H1 (cell line): ENCODE measurements at regions not wholly inside any gene's neighbourhood (a gene's known extent, or its start where the extent isn't known, plus 50 kb on each side); places are given as distances from the start of the nearest gene placed in this dataset.

Experiments used
- CTCF ChIA-PET: fragments of 300-600 bp; sonication (Branson Sonifier 250); formaldehyde crosslinking; loops from one replicate; lab custom pipeline; 2021; ENCODE audit not compliant: partially characterized antibody; lab: Charles Lee
- POLR2A ChIA-PET: fragments of 300-600 bp; sonication (Branson Sonifier 250); formaldehyde crosslinking; loops from one replicate; lab custom pipeline; 2021; ENCODE audit warnings: inconsistent platforms; ENCODE audit not compliant: partially characterized antibody; lab: Charles Lee
- DNase-seq, 2 experiments: peaks; one replicate each; pipeline versions ENCODE4 v3.0.0 to v3.0.0-alpha.2; 2010 to 2022; ENCODE audit warnings: low spot score in 2 of 2, low read depth in 1 of 2, mixed read lengths in 1 of 2
- FAIRE-seq: peaks from 2 replicates; lab custom pipeline; 2011; peaks lifted over from hg19 to GRCh38; lab: Jason Lieb, UNC
- H2AFZ ChIP-seq: 2 replicates; pipeline ENCODE4 v1.8.1; 2012; ENCODE audit warnings: low read length, inconsistent platforms
- H2AK5ac ChIP-seq: 2 replicates; pipeline ENCODE4 v1.6.1; 2013; ENCODE audit warnings: low read depth, low read length
- H2BK120ac ChIP-seq: replicated peaks from 2 replicates; pipeline ENCODE3; 2013; ENCODE audit warnings: low read depth, low read length, inconsistent platforms
- H2BK12ac ChIP-seq: 2 replicates; pipeline ENCODE4 v1.6.1; 2013; ENCODE audit warnings: low read depth, low read length
- H2BK15ac ChIP-seq: 2 replicates; pipeline ENCODE4 v1.6.1; 2013; ENCODE audit warnings: low read length
- H2BK20ac ChIP-seq: 2 replicates; pipeline ENCODE4 v1.6.1; 2013; ENCODE audit warnings: low read length
- H2BK5ac ChIP-seq: 2 replicates; pipeline ENCODE4 v1.6.1; 2013; ENCODE audit warnings: low read depth, low read length
- H3K14ac ChIP-seq: 2 replicates; pipeline ENCODE4 v1.6.1; 2013; ENCODE audit warnings: inconsistent platforms; ENCODE audit not compliant: insufficient read length
- H3K18ac ChIP-seq: 2 replicates; pipeline ENCODE4 v1.6.1; 2013; ENCODE audit warnings: low read length; ENCODE audit errors: extremely low read depth
- H3K23ac ChIP-seq: 2 replicates; pipeline ENCODE4 v1.6.1; 2013; ENCODE audit warnings: inconsistent platforms; ENCODE audit not compliant: insufficient read length
- H3K23me2 ChIP-seq: 2 replicates; pipeline ENCODE4 v1.6.1; 2013; ENCODE audit warnings: low read depth, low read length
- H3K27ac ChIP-seq: 2 replicates; pipeline ENCODE4 v1.6.1; 2011; ENCODE audit warnings: low read depth, low read length, inconsistent platforms
- H3K27me3 ChIP-seq, 4 experiments: replicated peaks in 1 of 4; 1 replicate in 1 of 4; 2 replicates in 3 of 4; pipeline versions ENCODE4 v1.6.1 to v1.8.1; 2011 to 2013; ENCODE audit warnings: low read length in 3 of 4, mild to moderate bottlenecking in 3 of 4, inconsistent platforms in 2 of 4, mixed read lengths in 2 of 4, moderate library complexity in 1 of 4; ENCODE audit not compliant: control insufficient read depth in 3 of 4, insufficient read depth in 3 of 4; ENCODE audit errors: extremely low read depth in 1 of 4
- H3K36me3 ChIP-seq, 4 experiments: 2 replicates each; pipeline versions ENCODE4 v1.6.1 to v1.8.1; 2011 to 2013; ENCODE audit warnings: mild to moderate bottlenecking in 4 of 4, low read length in 3 of 4, moderate library complexity in 2 of 4, control low read depth in 1 of 4, inconsistent platforms in 1 of 4; ENCODE audit not compliant: insufficient read depth in 4 of 4, control insufficient read depth in 2 of 4
- H3K4ac ChIP-seq: replicated peaks from 2 replicates; pipeline ENCODE3; 2013; ENCODE audit warnings: low read length, low read depth, mixed read lengths, inconsistent platforms; ENCODE audit not compliant: insufficient read length
- H3K4me1 ChIP-seq, 4 experiments: replicated peaks in 1 of 4; 1 replicate in 1 of 4; 2 replicates in 3 of 4; pipeline versions ENCODE4 v1.6.1 to v1.8.1; 2011 to 2013; ENCODE audit warnings: low read length in 3 of 4, inconsistent platforms in 2 of 4, mixed read lengths in 1 of 4; ENCODE audit not compliant: insufficient read depth in 4 of 4, control insufficient read depth in 3 of 4
- H3K4me2 ChIP-seq, 2 experiments: 2 replicates each; pipeline versions ENCODE4 v1.6.1 to v1.8.1; 2011 to 2013; ENCODE audit warnings: low read depth in 2 of 2, low read length in 2 of 2, control low read depth in 1 of 2, inconsistent platforms in 1 of 2, mild to moderate bottlenecking in 1 of 2; ENCODE audit not compliant: insufficient read depth in 1 of 2
- H3K4me3 ChIP-seq, 4 experiments: fragments of 200-600, 300-600 bp in 1 of 4; sonication (generic), shearing (Covaris generic), sonication (Bioruptor Twin) in 1 of 4; 2 replicates each; pipeline versions ENCODE4 v1.5.1 to v1.8.1; 2011 to 2016; ENCODE audit warnings: low read length in 4 of 4, low read depth in 3 of 4, control low read depth in 2 of 4, inconsistent platforms in 2 of 4, mild to moderate bottlenecking in 2 of 4, mixed read lengths in 1 of 4, moderate library complexity in 1 of 4; ENCODE audit not compliant: insufficient read depth in 2 of 4; ENCODE audit errors: extremely low read depth in 1 of 4
- H3K56ac ChIP-seq: replicated peaks from 2 replicates; pipeline ENCODE3; 2013; ENCODE audit warnings: low read depth, mild to moderate bottlenecking, mixed read lengths, low read length, inconsistent platforms; ENCODE audit not compliant: insufficient read length
- H3K79me1 ChIP-seq: 2 replicates; pipeline ENCODE4 v1.6.1; 2013; ENCODE audit warnings: low read depth, low read length, control low read depth
- H3K79me2 ChIP-seq, 2 experiments: 2 replicates each; pipeline versions ENCODE4 v1.6.1 to v1.8.1; 2012 to 2013; ENCODE audit warnings: low read length in 2 of 2, mild to moderate bottlenecking in 2 of 2, inconsistent platforms in 1 of 2; ENCODE audit not compliant: insufficient read depth in 2 of 2, control insufficient read depth in 1 of 2
- H3K9ac ChIP-seq, 4 experiments: replicated peaks in 1 of 4; 1 replicate in 1 of 4; 2 replicates in 3 of 4; pipeline versions ENCODE4 v1.6.1 to v1.8.1; 2011 to 2013; ENCODE audit warnings: low read depth in 3 of 4, low read length in 3 of 4, control low read depth in 2 of 4, mild to moderate bottlenecking in 2 of 4, moderate library complexity in 2 of 4, inconsistent platforms in 1 of 4; ENCODE audit errors: extremely low read depth in 1 of 4
- H3K9me3 ChIP-seq, 2 experiments: 2 replicates each; pipeline versions ENCODE4 v1.6.1 to v1.8.1; 2012 to 2013; ENCODE audit warnings: mild to moderate bottlenecking in 2 of 2, moderate library complexity in 2 of 2, control low read depth in 1 of 2, inconsistent platforms in 1 of 2, low read depth in 1 of 2, low read length in 1 of 2, mixed read lengths in 1 of 2; ENCODE audit not compliant: insufficient read depth in 2 of 2
- H4K20me1 ChIP-seq, 2 experiments: replicated peaks in 1 of 2; 2 replicates each; pipeline versions ENCODE3 to v1.8.1; 2011 to 2013; ENCODE audit warnings: inconsistent platforms in 2 of 2, low read length in 2 of 2, mild to moderate bottlenecking in 1 of 2; ENCODE audit not compliant: insufficient read depth in 2 of 2, control insufficient read depth in 1 of 2
- H4K5ac ChIP-seq: 2 replicates; pipeline ENCODE4 v1.6.1; 2013; ENCODE audit warnings: low read length, low read depth, mixed read lengths, inconsistent platforms; ENCODE audit not compliant: insufficient read length
- H4K8ac ChIP-seq: 2 replicates; pipeline ENCODE4 v1.8.0; 2013; ENCODE audit warnings: mild to moderate bottlenecking, moderate library complexity, low read length, inconsistent platforms; ENCODE audit not compliant: insufficient read depth; ENCODE audit errors: extremely low read depth
- H4K91ac ChIP-seq: replicated peaks from 2 replicates; pipeline ENCODE3; 2013; ENCODE audit warnings: low read length, mixed read lengths, inconsistent platforms; ENCODE audit not compliant: insufficient read length
- ATF3 ChIP-seq: IDR thresholded peaks from 2 replicates; pipeline ENCODE4 v1.6.1; 2011; ENCODE audit warnings: low read depth, mild to moderate bottlenecking, low read length; ENCODE audit not compliant: insufficient read depth
- GTF2F1 ChIP-seq: IDR thresholded peaks from 2 replicates; pipeline ENCODE4 v1.6.1; 2012; ENCODE audit warnings: low read depth, low read length, improper control_type of control experiment, borderline replicate concordance
- HDAC2 ChIP-seq, 2 experiments: fragments of 300-600 bp in 1 of 2; sonication (generic) in 1 of 2; IDR thresholded peaks; 2 replicates each; pipeline ENCODE4 v1.6.1; 2011 to 2012; ENCODE audit warnings: low read depth in 2 of 2, low read length in 2 of 2, mild to moderate bottlenecking in 2 of 2, moderate library complexity in 2 of 2, borderline replicate concordance in 1 of 2, inconsistent platforms in 1 of 2
- NANOG ChIP-seq: IDR thresholded peaks from 2 replicates; pipeline ENCODE4 v1.6.1; 2011; ENCODE audit warnings: low read length, low read depth, mild to moderate bottlenecking, inconsistent platforms; ENCODE audit not compliant: insufficient read depth, poor library complexity, severe bottlenecking
- POLR2A ChIP-seq, 2 experiments: IDR thresholded peaks; 1 replicate in 1 of 2; 2 replicates in 1 of 2; pipeline ENCODE4 v1.6.1; 2011; ENCODE audit warnings: low read depth in 2 of 2, low read length in 2 of 2, mild to moderate bottlenecking in 2 of 2; ENCODE audit errors: control extremely low read depth in 1 of 2
- RNF2 ChIP-seq: fragments of 200-900, 300-1000 bp; sonication (generic); IDR thresholded peaks from 2 replicates; pipeline ENCODE4 v1.7.1; 2016; ENCODE audit warnings: borderline replicate concordance, low read depth, mild to moderate bottlenecking, antibody characterized with exemption, low read length; ENCODE audit not compliant: poor library complexity, severe bottlenecking; ENCODE audit errors: missing control alignments
- RXRA ChIP-seq: IDR thresholded peaks from 2 replicates; pipeline ENCODE4 v1.6.1; 2011; ENCODE audit warnings: low read depth, mild to moderate bottlenecking, low read length, moderate library complexity; ENCODE audit not compliant: insufficient read depth
- SUZ12 ChIP-seq: fragments of 200-600 bp; sonication (generic); IDR thresholded peaks from 2 replicates; pipeline ENCODE4 v1.6.1; 2012; ENCODE audit warnings: mild to moderate bottlenecking, inconsistent platforms, low read length, moderate library complexity, mixed read lengths
- TAF7 ChIP-seq: optimal IDR thresholded peaks from 2 replicates; pipeline ENCODE3; 2011; ENCODE audit warnings: low read depth, mild to moderate bottlenecking, inconsistent platforms, low read length, moderate library complexity, borderline replicate concordance
- TBP ChIP-seq: IDR thresholded peaks from 2 replicates; pipeline ENCODE4 v1.6.1; 2011; ENCODE audit warnings: low read depth, low read length, improper control_type of control experiment
- TCF12 ChIP-seq: IDR thresholded peaks from 2 replicates; pipeline ENCODE4 v1.6.1; 2011; ENCODE audit warnings: low read depth, mild to moderate bottlenecking, low read length
- WGBS, 2 experiments: shearing (Covaris generic) in 1 of 2; methylation state at CpG; one replicate each; pipeline versions ENCODE4 v1.1.6 to v1.1.7; 2013 to 2015; ENCODE audit warnings: low lambda C conversion rate in 2 of 2, mixed read lengths in 2 of 2, inconsistent platforms in 1 of 2, low coverage in 1 of 2, missing lambda C conversion rate in 1 of 2; ENCODE audit not compliant: insufficient replicate concordance in 2 of 2, insufficient coverage in 1 of 2, insufficient read length in 1 of 2; ENCODE audit errors: extremely low coverage in 1 of 2, missing lambda C conversion rate in 1 of 2; 5-methylcytosine and 5-hydroxymethylcytosine counted together

- no peak overlapping the region for H3K27ac ChIP-seq
- TF ChIP-seq TAF7: no peak
- no peak for TF ChIP-seq TBP
- TF ChIP-seq HDAC2 (IDR thresholded peaks at IDR 0.05; ENCODE audit: borderline replicate concordance in 1 of 2, low read depth in 2 of 2, low read length in 2 of 2): no peak
- TF ChIP-seq TCF12: no peak
- no peak for TF ChIP-seq RNF2
- TF ChIP-seq RXRA: no peak
- TF ChIP-seq NANOG: no peak
- no peak for TF ChIP-seq GTF2F1
- no peak for TF ChIP-seq SUZ12
- TF ChIP-seq ATF3: no peak
- no peak for TF ChIP-seq POLR2A (IDR thresholded peaks at IDR 0.05; ENCODE audit: control extremely low read depth in 1 of 2, low read depth in 2 of 2, low read length in 2 of 2)
Observed at GRCh38 chr3:28000608-28001007, 240.8 kb upstream of the CMC1 start.

More at GRCh38 chr3:28000608-28001007, 240.8 kb upstream of the CMC1 start:
- WGBS, 2 experiments: 93% methylated on average over 3 of the region's 3 CpGs; no CpG with 5 or more reads in 1 of the 2 experiments
- no peak overlapping the region for H4K91ac ChIP-seq
- H3K4me1 ChIP-seq: peaks cover 0 to 5% (median 3%) of the 10 kb centered on the region in 4 experiments; a peak in 2 of 7 replicates
- no peak overlapping the region for H2AFZ ChIP-seq
- no peak overlapping the region for H2BK120ac ChIP-seq
- no peak overlapping the region for H2AK5ac ChIP-seq
- H4K20me1 ChIP-seq: no peaks in the 10 kb centered on the region
- H3K14ac ChIP-seq: no peak overlapping the region
- no peak overlapping the region for H3K23ac ChIP-seq
- no peak overlapping the region for H3K4ac ChIP-seq
- no peak overlapping the region for H2BK12ac ChIP-seq
- no peak overlapping the region for H2BK20ac ChIP-seq
- no peaks in the 10 kb centered on the region for H3K79me1 ChIP-seq
- no peak overlapping the region for H2BK5ac ChIP-seq
- ChIA-PET CTCF (no interaction called here), POLR2A (no interaction called here)
- DNase-seq (no peak), FAIRE-seq (no peak)
- H3K36me3 ChIP-seq: no peaks in the 10 kb centered on the region
- H4K5ac ChIP-seq: no peak overlapping the region
- H3K79me2 ChIP-seq: no peaks in the 10 kb centered on the region
- H3K18ac ChIP-seq: no peak overlapping the region
- H3K4me2 ChIP-seq: no peak overlapping the region
- H3K27me3 ChIP-seq: no peaks in the 10 kb centered on the region
- H3K9me3 ChIP-seq: no peaks in the 10 kb centered on the region
- H2BK15ac ChIP-seq: no peak overlapping the region
- no peak overlapping the region for H3K56ac ChIP-seq
- no peak overlapping the region for H4K8ac ChIP-seq
- H3K4me3 ChIP-seq: no peak overlapping the region
- no peaks in the 10 kb centered on the region for H3K23me2 ChIP-seq
- no peak overlapping the region for H3K9ac ChIP-seq
